HL-60 (cell line): ENCODE measurements at regions not wholly inside any gene's neighbourhood (a gene's known extent, or its start where the extent isn't known, plus 50 kb on each side); places are given as distances from the start of the nearest gene placed in this dataset.

Experiments
- DNase-seq, 2 experiments: peaks; one replicate each; pipeline ENCODE4 v3.0.0-alpha.2; 2010 to 2020; ENCODE audit warnings: low read depth in 1 of 2, low spot score in 1 of 2
- H3K27ac ChIP-seq: fragments of 250-450 bp; sonication (Bioruptor Pico); replicated peaks from 2 replicates; pipeline ENCODE4 v1.5.1; 2020; ENCODE audit warnings: mild to moderate bottlenecking, moderate library complexity
- H3K27me3 ChIP-seq: fragments of 250-450 bp; sonication (Bioruptor Pico); 2 replicates; pipeline ENCODE4 v1.5.1; 2021; ENCODE audit warnings: mild to moderate bottlenecking, moderate library complexity; ENCODE audit not compliant: insufficient read depth, poor library complexity, severe bottlenecking
- H3K4me3 ChIP-seq: replicated peaks from 2 replicates; pipeline ENCODE4 v1.5.1; 2011; ENCODE audit warnings: mild to moderate bottlenecking, control low read depth, low read length; ENCODE audit not compliant: insufficient read depth
- GABPA ChIP-seq: IDR thresholded peaks from 2 replicates; pipeline ENCODE4 v1.6.1; 2012; ENCODE audit warnings: low read depth
- POLR2AphosphoS5 ChIP-seq: IDR thresholded peaks from 2 replicates; pipeline ENCODE4 v1.6.1; 2012; ENCODE audit warnings: low read depth
- SPI1 ChIP-seq: IDR thresholded peaks from 2 replicates; pipeline ENCODE4 v1.6.1; 2012; ENCODE audit warnings: low read depth, mild to moderate bottlenecking, borderline replicate concordance
- TF ChIP-seq, protein P1 (sequence below): IDR thresholded peaks from one replicate; pipeline ENCODE4 v1.5.1; 2011; ENCODE audit warnings: low read length, control low read depth, inconsistent platforms; ENCODE audit not compliant: insufficient read depth
- TF ChIP-seq, protein P2 (sequence below): IDR thresholded peaks from 2 replicates; pipeline ENCODE4 v1.6.1; 2012; ENCODE audit warnings: low read depth; ENCODE audit not compliant: insufficient replicate concordance

DNA sequence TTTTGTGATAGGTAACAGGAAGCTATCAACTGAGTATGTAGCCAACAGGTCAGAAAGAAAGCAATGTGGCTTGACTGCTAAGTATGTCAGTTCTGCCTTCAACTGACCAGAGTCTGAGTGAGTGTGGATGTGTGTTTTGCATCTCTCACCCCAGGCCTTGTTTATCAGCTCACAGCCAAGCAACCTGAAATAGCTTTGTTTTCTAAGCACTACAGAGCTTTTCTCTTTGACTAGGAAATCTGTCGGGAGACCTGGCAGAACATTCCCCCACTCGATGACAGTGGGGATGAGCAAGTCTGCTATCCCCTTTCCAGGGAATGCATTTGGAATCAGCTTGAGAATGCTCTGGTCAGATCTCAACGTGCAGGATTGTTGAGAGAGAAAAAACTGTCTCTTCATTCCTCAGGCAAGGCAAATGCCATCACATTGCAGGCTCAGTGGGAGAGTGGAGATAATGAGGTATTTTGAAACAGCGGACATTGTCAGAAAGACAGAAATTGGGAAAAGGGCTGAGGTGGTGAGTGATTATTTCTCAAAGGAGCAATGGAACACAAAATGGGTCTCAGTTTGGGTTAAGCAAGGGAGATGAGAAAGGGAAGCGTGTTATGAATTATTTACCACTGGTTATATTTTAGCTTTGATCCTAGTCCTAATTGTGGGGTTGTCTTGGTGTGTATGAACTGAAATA, 233.8 kb upstream of the PIK3C3 start:
- no peak overlapping the region for H3K27ac ChIP-seq
- H3K27me3 ChIP-seq: no peaks in the 10 kb centered on the region
- no peak overlapping the region for H3K4me3 ChIP-seq
- no peak for DNase-seq
- TF ChIP-seq GABPA (no peak), POLR2AphosphoS5 (no peak), SPI1 (no peak)
- TF ChIP-seq, protein P1, sequence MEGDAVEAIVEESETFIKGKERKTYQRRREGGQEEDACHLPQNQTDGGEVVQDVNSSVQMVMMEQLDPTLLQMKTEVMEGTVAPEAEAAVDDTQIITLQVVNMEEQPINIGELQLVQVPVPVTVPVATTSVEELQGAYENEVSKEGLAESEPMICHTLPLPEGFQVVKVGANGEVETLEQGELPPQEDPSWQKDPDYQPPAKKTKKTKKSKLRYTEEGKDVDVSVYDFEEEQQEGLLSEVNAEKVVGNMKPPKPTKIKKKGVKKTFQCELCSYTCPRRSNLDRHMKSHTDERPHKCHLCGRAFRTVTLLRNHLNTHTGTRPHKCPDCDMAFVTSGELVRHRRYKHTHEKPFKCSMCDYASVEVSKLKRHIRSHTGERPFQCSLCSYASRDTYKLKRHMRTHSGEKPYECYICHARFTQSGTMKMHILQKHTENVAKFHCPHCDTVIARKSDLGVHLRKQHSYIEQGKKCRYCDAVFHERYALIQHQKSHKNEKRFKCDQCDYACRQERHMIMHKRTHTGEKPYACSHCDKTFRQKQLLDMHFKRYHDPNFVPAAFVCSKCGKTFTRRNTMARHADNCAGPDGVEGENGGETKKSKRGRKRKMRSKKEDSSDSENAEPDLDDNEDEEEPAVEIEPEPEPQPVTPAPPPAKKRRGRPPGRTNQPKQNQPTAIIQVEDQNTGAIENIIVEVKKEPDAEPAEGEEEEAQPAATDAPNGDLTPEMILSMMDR: no peak
- TF ChIP-seq, protein P2, sequence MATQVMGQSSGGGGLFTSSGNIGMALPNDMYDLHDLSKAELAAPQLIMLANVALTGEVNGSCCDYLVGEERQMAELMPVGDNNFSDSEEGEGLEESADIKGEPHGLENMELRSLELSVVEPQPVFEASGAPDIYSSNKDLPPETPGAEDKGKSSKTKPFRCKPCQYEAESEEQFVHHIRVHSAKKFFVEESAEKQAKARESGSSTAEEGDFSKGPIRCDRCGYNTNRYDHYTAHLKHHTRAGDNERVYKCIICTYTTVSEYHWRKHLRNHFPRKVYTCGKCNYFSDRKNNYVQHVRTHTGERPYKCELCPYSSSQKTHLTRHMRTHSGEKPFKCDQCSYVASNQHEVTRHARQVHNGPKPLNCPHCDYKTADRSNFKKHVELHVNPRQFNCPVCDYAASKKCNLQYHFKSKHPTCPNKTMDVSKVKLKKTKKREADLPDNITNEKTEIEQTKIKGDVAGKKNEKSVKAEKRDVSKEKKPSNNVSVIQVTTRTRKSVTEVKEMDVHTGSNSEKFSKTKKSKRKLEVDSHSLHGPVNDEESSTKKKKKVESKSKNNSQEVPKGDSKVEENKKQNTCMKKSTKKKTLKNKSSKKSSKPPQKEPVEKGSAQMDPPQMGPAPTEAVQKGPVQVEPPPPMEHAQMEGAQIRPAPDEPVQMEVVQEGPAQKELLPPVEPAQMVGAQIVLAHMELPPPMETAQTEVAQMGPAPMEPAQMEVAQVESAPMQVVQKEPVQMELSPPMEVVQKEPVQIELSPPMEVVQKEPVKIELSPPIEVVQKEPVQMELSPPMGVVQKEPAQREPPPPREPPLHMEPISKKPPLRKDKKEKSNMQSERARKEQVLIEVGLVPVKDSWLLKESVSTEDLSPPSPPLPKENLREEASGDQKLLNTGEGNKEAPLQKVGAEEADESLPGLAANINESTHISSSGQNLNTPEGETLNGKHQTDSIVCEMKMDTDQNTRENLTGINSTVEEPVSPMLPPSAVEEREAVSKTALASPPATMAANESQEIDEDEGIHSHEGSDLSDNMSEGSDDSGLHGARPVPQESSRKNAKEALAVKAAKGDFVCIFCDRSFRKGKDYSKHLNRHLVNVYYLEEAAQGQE: no peak

- DNase-seq: no peak
- TF ChIP-seq, protein P2: no peak
These were observed 234.8 kb upstream of the PIK3C3 start for GRCh38 chr18:41720226-41720625.

DNA sequence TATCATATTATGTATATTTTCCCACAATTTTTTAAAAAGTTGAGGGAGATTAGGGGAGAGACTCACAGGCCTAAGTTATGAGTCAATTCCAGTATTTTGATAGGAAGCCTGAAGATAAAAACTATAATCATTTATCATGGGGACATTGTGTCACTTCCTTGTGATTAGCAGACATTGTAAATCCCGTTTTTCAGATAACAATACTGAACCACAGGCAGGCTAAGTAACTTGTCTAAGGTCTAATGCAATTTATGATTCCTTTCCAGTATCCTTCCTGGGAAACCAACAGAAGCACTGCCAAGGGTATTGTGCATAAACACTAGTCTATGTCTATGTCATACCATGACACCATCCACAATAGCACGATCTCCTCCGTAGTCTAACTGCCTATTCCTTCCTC, 235.2 kb upstream of the PIK3C3 start:
- H3K4me3 ChIP-seq: no peak overlapping the region
- no peak overlapping the region for H3K27ac ChIP-seq
- no peak for DNase-seq
- no peak for TF ChIP-seq GABPA
- no peaks in the 10 kb centered on the region for H3K27me3 ChIP-seq

More at GRCh38 chr18:41720226-41720625, 234.8 kb upstream of the PIK3C3 start:
- Histone ChIP-seq H3K27ac (no peak overlapping the region), H3K27me3 (no peaks in the 10 kb centered on the region), H3K4me3 (no peak overlapping the region)

DNA sequence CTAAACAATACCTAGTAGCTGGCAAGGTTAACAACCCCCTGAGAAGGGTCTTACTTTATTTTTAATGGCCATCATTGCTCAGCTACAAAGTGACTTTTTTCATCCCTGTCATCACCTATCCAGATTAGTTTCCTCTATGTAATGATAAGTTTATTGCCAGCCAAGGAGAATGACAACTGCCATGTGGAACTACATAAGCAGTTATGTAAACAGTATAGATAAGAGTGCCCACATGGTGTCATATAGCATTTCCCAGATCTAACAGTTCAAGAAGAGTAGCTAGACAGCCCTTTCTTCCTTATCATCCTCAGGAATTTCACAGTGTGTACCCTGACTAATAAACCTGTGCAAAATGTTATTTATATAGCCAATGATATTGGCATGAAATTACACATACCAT, 240.2 kb upstream of the PIK3C3 start:
- H3K4me3 ChIP-seq: no peak overlapping the region
- TF ChIP-seq POLR2AphosphoS5 (no peak), GABPA (no peak)
- TF ChIP-seq, protein P1: no peak
- H3K27me3 ChIP-seq: no peaks in the 10 kb centered on the region
- no peak for DNase-seq
- no peak overlapping the region for H3K27ac ChIP-seq
